SK-N-SH treated with all-trans-retinoic acid at 6 μM for 48 hours (cell line): ENCODE measurements at regions not wholly inside any gene's neighbourhood (a gene's known extent, or its start where the extent isn't known, plus 50 kb on each side); places are given as distances from the start of the nearest gene placed in this dataset.

Source experiments
- ATAC-seq: fragments of 200-7000 bp; cut with Tn5 transposase; 3 replicates; pipeline ENCODE4 v1.9.1; 2020; ENCODE audit warnings: mild to moderate bottlenecking, moderate library complexity
- ARNTL ChIP-seq: fragments of 450-650 bp; formaldehyde crosslinking; IDR thresholded peaks from 2 replicates; pipeline ENCODE4 v1.5.0; 2020; ENCODE audit warnings: low read depth, mild to moderate bottlenecking, moderate library complexity, borderline replicate concordance
- BACH2 ChIP-seq: fragments of 250-450 bp; sonication (Bioruptor Pico); IDR thresholded peaks from 2 replicates; pipeline ENCODE4 v1.9.0; 2021; ENCODE audit warnings: mild to moderate bottlenecking, borderline replicate concordance
- CREB5 ChIP-seq: fragments of 250-450 bp; sonication (Bioruptor Pico); IDR thresholded peaks from 2 replicates; pipeline ENCODE4 v1.5.1; 2020; ENCODE audit warnings: low read depth, mild to moderate bottlenecking, moderate library complexity
- CSDC2 ChIP-seq: fragments of 250-450 bp; sonication (Bioruptor Pico); IDR thresholded peaks from 2 replicates; pipeline ENCODE4 v1.5.0; 2020; ENCODE audit warnings: mild to moderate bottlenecking, moderate library complexity
- ESRRG ChIP-seq: fragments of 250-450 bp; sonication (Bioruptor Pico); IDR thresholded peaks from 2 replicates; pipeline ENCODE4 v1.6.1; 2021; ENCODE audit warnings: mild to moderate bottlenecking
- GLIS3 ChIP-seq: fragments of 250-450 bp; sonication (Bioruptor Pico); IDR thresholded peaks from 2 replicates; pipeline ENCODE4 v1.5.0; 2020; ENCODE audit warnings: mild to moderate bottlenecking, moderate library complexity
- ISL1 ChIP-seq: fragments of 250-450 bp; sonication (Bioruptor Pico); IDR thresholded peaks from 2 replicates; pipeline ENCODE4 v2.1.2; 2022; ENCODE audit warnings: mild to moderate bottlenecking, moderate library complexity
- OSR1 ChIP-seq: fragments of 250-450 bp; sonication (Bioruptor Pico); IDR thresholded peaks from 2 replicates; pipeline ENCODE4 v1.8.0; 2022; ENCODE audit warnings: moderate library complexity, mild to moderate bottlenecking, inconsistent platforms
- POU6F1 ChIP-seq: fragments of 250-450 bp; sonication (Bioruptor Pico); IDR thresholded peaks from 2 replicates; pipeline ENCODE4 v1.8.0; 2021; ENCODE audit warnings: low read depth, mild to moderate bottlenecking, moderate library complexity, borderline replicate concordance
- PPARA ChIP-seq: fragments of 250-450 bp; sonication (Bioruptor Pico); IDR thresholded peaks from 2 replicates; pipeline ENCODE4 v1.5.0; 2020; ENCODE audit warnings: mild to moderate bottlenecking, borderline replicate concordance
- RARB ChIP-seq: fragments of 250-450 bp; sonication (Bioruptor Pico); IDR thresholded peaks from 2 replicates; pipeline ENCODE4 v1.8.0; 2021; ENCODE audit warnings: mild to moderate bottlenecking, moderate library complexity
- SNAI2 ChIP-seq: fragments of 250-450 bp; sonication (Bioruptor Pico); IDR thresholded peaks from 2 replicates; pipeline ENCODE4 v1.5.0; 2020; ENCODE audit warnings: mild to moderate bottlenecking, moderate library complexity
- TOX ChIP-seq: fragments of 250-450 bp; sonication (Bioruptor Pico); IDR thresholded peaks from 2 replicates; pipeline ENCODE4 v1.8.0; 2021; ENCODE audit warnings: mild to moderate bottlenecking, moderate library complexity, borderline replicate concordance
- TSHZ2 ChIP-seq: fragments of 250-450 bp; sonication (Bioruptor Pico); IDR thresholded peaks from 2 replicates; pipeline ENCODE4 v1.5.0; 2020; ENCODE audit warnings: mild to moderate bottlenecking, moderate library complexity
- ZC3H10 ChIP-seq: fragments of 250-450 bp; sonication (Bioruptor Pico); IDR thresholded peaks from 2 replicates; pipeline ENCODE4 v1.5.1; 2021; ENCODE audit warnings: mild to moderate bottlenecking, moderate library complexity
- ZFP3 ChIP-seq: fragments of 250-450 bp; sonication (Bioruptor Pico); IDR thresholded peaks from 2 replicates; pipeline ENCODE4 v1.5.0; 2020; ENCODE audit warnings: mild to moderate bottlenecking, moderate library complexity
- ZFP30 ChIP-seq: fragments of 450-650 bp; formaldehyde crosslinking; IDR thresholded peaks from 2 replicates; pipeline ENCODE4 v1.5.0; 2022; ENCODE audit warnings: mild to moderate bottlenecking, moderate library complexity
- ZNF565 ChIP-seq: fragments of 450-650 bp; formaldehyde crosslinking; conservative IDR thresholded peaks from 2 replicates; pipeline ENCODE4 v1.5.0; 2020; ENCODE audit warnings: low read depth, mild to moderate bottlenecking, moderate library complexity
- ZNF70 ChIP-seq: fragments of 450-650 bp; formaldehyde crosslinking; IDR thresholded peaks from 2 replicates; pipeline ENCODE4 v1.5.0; 2020; ENCODE audit warnings: mild to moderate bottlenecking, moderate library complexity
- ZNF8 ChIP-seq: fragments of 450-650 bp; formaldehyde crosslinking; IDR thresholded peaks from 2 replicates; pipeline ENCODE4 v1.5.0; 2020; ENCODE audit warnings: mild to moderate bottlenecking, moderate library complexity
- TF ChIP-seq, protein P1 (sequence below): fragments of 250-450 bp; sonication (Bioruptor Pico); IDR thresholded peaks from 2 replicates; pipeline ENCODE4 v1.8.0; 2020; ENCODE audit warnings: mild to moderate bottlenecking, moderate library complexity, borderline replicate concordance

DNA sequence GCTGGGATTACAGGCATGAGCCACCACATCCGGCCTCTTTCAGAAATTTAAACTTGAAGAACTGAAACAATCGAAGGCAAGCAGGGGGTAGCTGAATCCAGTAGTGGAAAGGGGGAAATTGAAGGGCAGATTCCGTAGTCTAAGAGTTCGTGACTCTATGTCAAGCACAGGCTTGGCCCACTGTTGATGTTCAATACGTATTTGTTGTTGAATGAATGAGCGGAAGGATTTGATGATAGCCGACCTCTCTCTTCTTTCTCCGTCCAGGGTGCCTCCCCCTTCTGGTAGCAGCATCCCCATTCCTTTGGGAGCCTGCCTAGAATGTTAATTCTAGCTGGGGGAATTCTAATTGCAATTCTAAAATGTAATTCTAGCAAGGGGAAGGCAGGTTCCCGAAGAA, 59.8 kb upstream of the MED13L start:
- ATAC-seq, result no peak
- TF ChIP-seq ZNF8 (CRISPR knock-in tag) (no peak), GLIS3 (no peak), TOX (CRISPR knock-in tag) (no peak), TSHZ2 (CRISPR knock-in tag) (no peak), ARNTL (CRISPR knock-in tag) (no peak), ESRRG (CRISPR knock-in tag) (no peak), ISL1 (no peak), ZFP30 (CRISPR knock-in tag) (no peak), POU6F1 (CRISPR knock-in tag) (no peak), ZFP3 (CRISPR knock-in tag) (no peak), OSR1 (no peak), PPARA (CRISPR knock-in tag) (no peak), BACH2 (CRISPR knock-in tag) (no peak), CREB5 (CRISPR knock-in tag) (no peak), ZNF70 (CRISPR knock-in tag) (no peak)
- TF ChIP-seq, protein P1, sequence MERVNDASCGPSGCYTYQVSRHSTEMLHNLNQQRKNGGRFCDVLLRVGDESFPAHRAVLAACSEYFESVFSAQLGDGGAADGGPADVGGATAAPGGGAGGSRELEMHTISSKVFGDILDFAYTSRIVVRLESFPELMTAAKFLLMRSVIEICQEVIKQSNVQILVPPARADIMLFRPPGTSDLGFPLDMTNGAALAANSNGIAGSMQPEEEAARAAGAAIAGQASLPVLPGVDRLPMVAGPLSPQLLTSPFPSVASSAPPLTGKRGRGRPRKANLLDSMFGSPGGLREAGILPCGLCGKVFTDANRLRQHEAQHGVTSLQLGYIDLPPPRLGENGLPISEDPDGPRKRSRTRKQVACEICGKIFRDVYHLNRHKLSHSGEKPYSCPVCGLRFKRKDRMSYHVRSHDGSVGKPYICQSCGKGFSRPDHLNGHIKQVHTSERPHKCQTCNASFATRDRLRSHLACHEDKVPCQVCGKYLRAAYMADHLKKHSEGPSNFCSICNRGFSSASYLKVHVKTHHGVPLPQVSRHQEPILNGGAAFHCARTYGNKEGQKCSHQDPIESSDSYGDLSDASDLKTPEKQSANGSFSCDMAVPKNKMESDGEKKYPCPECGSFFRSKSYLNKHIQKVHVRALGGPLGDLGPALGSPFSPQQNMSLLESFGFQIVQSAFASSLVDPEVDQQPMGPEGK (CRISPR knock-in tag), result no peak

GRCh38 chr12:116338064-116338846, 60.8 kb upstream of the MED13L start:
- TF ChIP-seq ARNTL (CRISPR knock-in tag) (no peak), ZFP30 (CRISPR knock-in tag) (no peak), CSDC2 (CRISPR knock-in tag) (no peak), ZNF565 (no peak), PPARA (CRISPR knock-in tag) (no peak), POU6F1 (CRISPR knock-in tag) (no peak), ZC3H10 (CRISPR knock-in tag) (no peak), SNAI2 (CRISPR knock-in tag) (no peak), BACH2 (CRISPR knock-in tag) (no peak), ESRRG (CRISPR knock-in tag) (no peak), OSR1 (no peak)
- ATAC-seq, result no peak

DNA sequence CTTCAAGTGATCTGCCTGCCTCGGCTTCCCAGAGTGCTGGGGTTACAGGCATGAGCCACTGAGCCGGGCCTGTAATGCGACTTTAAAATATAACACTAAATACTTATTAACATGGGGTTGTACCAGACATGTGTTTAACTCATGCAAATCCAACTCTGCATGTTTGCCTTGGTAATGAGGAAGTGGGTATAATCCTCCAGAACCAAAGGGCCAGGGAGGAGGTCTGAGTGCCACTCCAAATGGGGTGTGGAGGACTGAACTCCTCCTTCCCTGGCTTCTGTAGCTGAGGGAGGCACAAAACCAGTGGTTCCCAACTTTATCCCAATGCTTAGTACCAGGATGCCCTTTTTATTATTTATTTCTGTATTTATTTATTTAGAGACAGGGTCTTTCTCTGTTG, 61.6 kb upstream of the MED13L start:
- no peak for ATAC-seq
- no peak for TF ChIP-seq RARB (CRISPR knock-in tag)
